Right atrium auricular region (tissue), 2 donors: ENCODE measurements at regions not wholly inside any gene's neighbourhood (a gene's known extent, or its start where the extent isn't known, plus 50 kb on each side); places are given as distances from the start of the nearest gene placed in this dataset.
"Not testable (repeated sequence)": the region's sequence is repeated elsewhere in the genome, so short reads cannot be mapped to it uniquely, and the experiment has no call there.

Experiments used
- DNase-seq: peaks from one replicate; pipeline ENCODE4 v3.0.0-alpha.2; 2019; ENCODE audit warnings: low spot score
- H3K27ac ChIP-seq, 2 donors: fragments of 200-600 bp; sonication (generic); 1 replicate in 1 of 2; 2 replicates in 1 of 2; pipeline ENCODE4 v1.5.1; 2016 to 2019
- H3K27me3 ChIP-seq, 2 donors: fragments of 200-600 bp; sonication (generic); one replicate each; pipeline versions ENCODE4 v1.5.1 to v1.6.0; 2017 to 2019
- H3K36me3 ChIP-seq: fragments of 200-600 bp; sonication (generic); one replicate; pipeline ENCODE4 v1.5.1; 2016
- H3K4me1 ChIP-seq, 2 donors: fragments of 200-600 bp; sonication (generic); one replicate each; pipeline versions ENCODE4 v1.5.1 to v1.6.0; 2017 to 2019
- H3K4me3 ChIP-seq, 2 donors: fragments of 200-600 bp; sonication (generic); 1 replicate in 1 of 2; 2 replicates in 1 of 2; pipeline ENCODE4 v1.5.1; 2017 to 2019; ENCODE audit warnings: mild to moderate bottlenecking in 1 of 2, moderate library complexity in 1 of 2
- H3K9me3 ChIP-seq, 2 donors: fragments of 200-600 bp; sonication (generic); one replicate each; pipeline ENCODE4 v1.5.1; 2019

- H3K4me3 ChIP-seq, H3K27me3 ChIP-seq, H3K9me3 ChIP-seq, H3K36me3 ChIP-seq, H3K27ac ChIP-seq, DNase-seq, H3K4me1 ChIP-seq: not testable (repeated sequence)
These were observed 668.3 kb downstream of the PRIM2 start for GRCh38 chr6:57985734-57986133.

GRCh38 chr6:57986584-57986983 is 669.2 kb downstream of the PRIM2 start:
- not testable (repeated sequence) for H3K27ac ChIP-seq, H3K9me3 ChIP-seq, DNase-seq, H3K4me3 ChIP-seq, H3K27me3 ChIP-seq, H3K36me3 ChIP-seq, H3K4me1 ChIP-seq

GRCh38 chr6:57989520-57990080 is 672.2 kb downstream of the PRIM2 start:
- H3K27ac ChIP-seq, H3K9me3 ChIP-seq, DNase-seq, H3K36me3 ChIP-seq, H3K4me3 ChIP-seq, H3K4me1 ChIP-seq, H3K27me3 ChIP-seq: not testable (repeated sequence)

GRCh38 chr6:57998858-57999619 is 681.6 kb downstream of the PRIM2 start:
- not testable (repeated sequence) for H3K9me3 ChIP-seq, H3K27me3 ChIP-seq, H3K4me1 ChIP-seq, H3K4me3 ChIP-seq, DNase-seq, H3K27ac ChIP-seq, H3K36me3 ChIP-seq

GRCh38 chr6:58000233-58000632 is 682.8 kb downstream of the PRIM2 start:
- not testable (repeated sequence) for H3K36me3 ChIP-seq, H3K4me1 ChIP-seq, H3K4me3 ChIP-seq, H3K27ac ChIP-seq, DNase-seq, H3K9me3 ChIP-seq, H3K27me3 ChIP-seq

GRCh38 chr6:58003417-58004167 is 686.2 kb downstream of the PRIM2 start:
- H3K27me3 ChIP-seq, H3K9me3 ChIP-seq, H3K27ac ChIP-seq, H3K4me3 ChIP-seq, H3K36me3 ChIP-seq, H3K4me1 ChIP-seq, DNase-seq: not testable (repeated sequence)

GRCh38 chr6:58007334-58008000 is 690.0 kb downstream of the PRIM2 start:
- H3K27ac ChIP-seq, DNase-seq, H3K36me3 ChIP-seq: not testable (repeated sequence)

GRCh38 chr6:58008001-58008335 is 690.5 kb downstream of the PRIM2 start:
- H3K4me1 ChIP-seq, H3K27ac ChIP-seq, H3K9me3 ChIP-seq, DNase-seq, H3K27me3 ChIP-seq, H3K4me3 ChIP-seq, H3K36me3 ChIP-seq: not testable (repeated sequence)

More at GRCh38 chr6:58007334-58008000, 690.0 kb downstream of the PRIM2 start:
- not testable (repeated sequence) for H3K4me3 ChIP-seq, H3K4me1 ChIP-seq, H3K27me3 ChIP-seq, H3K9me3 ChIP-seq

- H3K27me3 ChIP-seq, H3K4me3 ChIP-seq, H3K9me3 ChIP-seq, H3K36me3 ChIP-seq, DNase-seq, H3K27ac ChIP-seq, H3K4me1 ChIP-seq: not testable (repeated sequence)
These were observed 694.6 kb downstream of the PRIM2 start for GRCh38 chr6:58011954-58012600.

GRCh38 chr6:58016614-58017013 is 699.2 kb downstream of the PRIM2 start:
- H3K27me3 ChIP-seq, H3K36me3 ChIP-seq, DNase-seq, H3K4me3 ChIP-seq, H3K4me1 ChIP-seq, H3K9me3 ChIP-seq, H3K27ac ChIP-seq: not testable (repeated sequence)

- H3K27ac ChIP-seq: not testable (repeated sequence)
These were observed 710.8 kb downstream of the PRIM2 start for GRCh38 chr6:58028188-58028587.

GRCh38 chr6:58038213-58038612 is 720.8 kb downstream of the PRIM2 start:
- H3K9me3 ChIP-seq, H3K27me3 ChIP-seq, H3K36me3 ChIP-seq, H3K4me3 ChIP-seq, DNase-seq, H3K27ac ChIP-seq, H3K4me1 ChIP-seq: not testable (repeated sequence)

More at GRCh38 chr6:58028188-58028587, 710.8 kb downstream of the PRIM2 start:
- not testable (repeated sequence) for H3K9me3 ChIP-seq, DNase-seq, H3K4me3 ChIP-seq, H3K4me1 ChIP-seq, H3K36me3 ChIP-seq, H3K27me3 ChIP-seq

GRCh38 chr6:58046584-58046983 is 729.2 kb downstream of the PRIM2 start:
- H3K27ac ChIP-seq, H3K9me3 ChIP-seq: not testable (repeated sequence)

GRCh38 chr6:58047389-58047788 is 730.0 kb downstream of the PRIM2 start:
- not testable (repeated sequence) for H3K36me3 ChIP-seq, H3K4me3 ChIP-seq, H3K4me1 ChIP-seq, H3K27me3 ChIP-seq, H3K27ac ChIP-seq, H3K9me3 ChIP-seq, DNase-seq

More at GRCh38 chr6:58046584-58046983, 729.2 kb downstream of the PRIM2 start:
- not testable (repeated sequence) for H3K27me3 ChIP-seq, H3K4me3 ChIP-seq, H3K36me3 ChIP-seq, DNase-seq, H3K4me1 ChIP-seq
